Upper lobe of left lung (tissue), 4 donors: ENCODE measurements at regions not wholly inside any gene's neighbourhood (a gene's known extent, or its start where the extent isn't known, plus 50 kb on each side); places are given as distances from the start of the nearest gene placed in this dataset.

ENCODE experiments used
- CTCF ChIP-seq, 6 experiments: fragments of 450-650 bp in 4 of 6; fragments of 200-600 bp in 2 of 6; sonication (generic) in 2 of 6; IDR thresholded peaks; one replicate each; pipeline ENCODE4 v1.5.1; 2016 to 2019; ENCODE audit warnings: antibody characterized with exemption in 6 of 6
- POLR2A ChIP-seq, 4 donors: fragments of 450-650 bp; IDR thresholded peaks; one replicate each; pipeline ENCODE4 v1.5.1; 2016 to 2017; ENCODE audit warnings: antibody characterized with exemption in 4 of 4, mild to moderate bottlenecking in 2 of 4

- no peak for TF ChIP-seq CTCF (IDR thresholded peaks at IDR 0.05)
- no peak for TF ChIP-seq POLR2A (IDR thresholded peaks at IDR 0.05)
These were observed 135.6 kb downstream of the CSNK2A3 start for GRCh38 chr11:11217289-11217928.
